GM19043 (cell line): ENCODE measurements at regions not wholly inside any gene's neighbourhood (a gene's known extent, or its start where the extent isn't known, plus 50 kb on each side); places are given as distances from the start of the nearest gene placed in this dataset.
"Not testable (repeated sequence)": the region's sequence is repeated elsewhere in the genome, so short reads cannot be mapped to it uniquely, and the experiment has no call there.

Source experiments
- ATAC-seq: cut with Tn5 transposase; IDR thresholded peaks from one replicate; pipeline ENCODE4 v1.9.1; 2021; ENCODE audit warnings: low read depth; ENCODE audit not compliant: unreplicated experiment

- no peak for ATAC-seq
Observed at GRCh38 chr3:34890247-34890646, 749.1 kb upstream of the ARPP21 start.

GRCh38 chr3:34891941-34892340, 747.4 kb upstream of the ARPP21 start:
- ATAC-seq, result no peak

- no peak for ATAC-seq
Observed at GRCh38 chr3:34895841-34896240, 743.5 kb upstream of the ARPP21 start.

- ATAC-seq, result not testable (repeated sequence)
Observed at GRCh38 chr3:34909679-34910078, 729.6 kb upstream of the ARPP21 start.

GRCh38 chr3:34919025-34919424, 720.3 kb upstream of the ARPP21 start:
- ATAC-seq, result no peak

GRCh38 chr3:34920806-34921205, 718.5 kb upstream of the ARPP21 start:
- no peak for ATAC-seq

GRCh38 chr3:34924961-34925360, 714.4 kb upstream of the ARPP21 start:
- no peak for ATAC-seq

GRCh38 chr3:34925851-34926250, 713.5 kb upstream of the ARPP21 start:
- no peak for ATAC-seq

GRCh38 chr3:34929036-34929435, 710.3 kb upstream of the ARPP21 start:
- ATAC-seq, result no peak

- ATAC-seq, result no peak
Observed at GRCh38 chr3:34934660-34935059, 704.7 kb upstream of the ARPP21 start.

- ATAC-seq, result no peak
Observed at GRCh38 chr3:34938784-34939183, 700.5 kb upstream of the ARPP21 start.

GRCh38 chr3:34942256-34942655, 697.1 kb upstream of the ARPP21 start:
- no peak for ATAC-seq

- no peak for ATAC-seq
Observed at GRCh38 chr3:34947834-34948233, 691.5 kb upstream of the ARPP21 start.

- no peak for ATAC-seq
Observed at GRCh38 chr3:34948517-34948916, 690.8 kb upstream of the ARPP21 start.

GRCh38 chr3:34955680-34956079, 683.6 kb upstream of the ARPP21 start:
- no peak for ATAC-seq

GRCh38 chr3:34956511-34956910, 682.8 kb upstream of the ARPP21 start:
- no peak for ATAC-seq

GRCh38 chr3:34957677-34958076, 681.6 kb upstream of the ARPP21 start:
- no peak for ATAC-seq

- no peak for ATAC-seq
Observed at GRCh38 chr3:34969513-34969912, 669.8 kb upstream of the ARPP21 start.

- ATAC-seq, result no peak
Observed at GRCh38 chr3:34972481-34972880, 666.8 kb upstream of the ARPP21 start.

- ATAC-seq, result no peak
Observed at GRCh38 chr3:34973586-34973985, 665.7 kb upstream of the ARPP21 start.

GRCh38 chr3:34983631-34984030, 655.7 kb upstream of the ARPP21 start:
- ATAC-seq, result no peak

GRCh38 chr3:34988296-34988695, 651.0 kb upstream of the ARPP21 start:
- no peak for ATAC-seq

GRCh38 chr3:34995796-34996430, 643.4 kb upstream of the ARPP21 start:
- no peak for ATAC-seq
